HepG2 (cell line): ENCODE measurements at regions not wholly inside any gene's neighbourhood (a gene's known extent, or its start where the extent isn't known, plus 50 kb on each side); places are given as distances from the start of the nearest gene placed in this dataset.

ENCODE experiments used
- CHCHD3 ChIP-seq: sonication (generic); formaldehyde crosslinking; IDR thresholded peaks from 2 replicates; pipeline ENCODE4 v1.8.0; 2022; ENCODE audit warnings: mild to moderate bottlenecking, missing genetic modification reagents, moderate library complexity
- CTCF ChIP-seq: sonication (generic); formaldehyde crosslinking; IDR thresholded peaks from 2 replicates; pipeline ENCODE4 v1.5.0; 2020; ENCODE audit warnings: mild to moderate bottlenecking, missing genetic modification reagents, moderate library complexity
- EZH2 ChIP-seq: conservative IDR thresholded peaks from 2 replicates; pipeline ENCODE4 v1.6.1; 2012; ENCODE audit warnings: mild to moderate bottlenecking, low read depth, low read length, moderate library complexity
- MYNN ChIP-seq: sonication (generic); formaldehyde crosslinking; IDR thresholded peaks from 2 replicates; pipeline ENCODE4 v1.4.0; 2020; ENCODE audit warnings: mild to moderate bottlenecking, low read depth, missing genetic modification reagents
- PRDM15 ChIP-seq: sonication (generic); formaldehyde crosslinking; IDR thresholded peaks from 2 replicates; pipeline ENCODE4 v1.4.0; 2020; ENCODE audit warnings: missing genetic modification reagents
- SUZ12 ChIP-seq: fragments of 150-350 bp; IDR thresholded peaks from 2 replicates; pipeline ENCODE4 v1.6.1; 2014; ENCODE audit warnings: low read depth, low read length
- TCF7L2 ChIP-seq: IDR thresholded peaks from 2 replicates; pipeline ENCODE4 v1.6.1; 2011; ENCODE audit warnings: mild to moderate bottlenecking, low read depth, low read length, moderate library complexity

GRCh38 chr14:71343724-71344123 lies 436.5 kb downstream of the PCNX1 start:
- no peak for TF ChIP-seq SUZ12
- TF ChIP-seq PRDM15 = no peak
- no peak for TF ChIP-seq CTCF
- TF ChIP-seq TCF7L2 = no peak
- no peak for TF ChIP-seq MYNN (CRISPR knock-in tag)
- TF ChIP-seq EZH2 = no peak
- TF ChIP-seq CHCHD3 (CRISPR knock-in tag) = no peak
